Nephron progenitor cell (in vitro differentiated cells): ENCODE measurements at regions not wholly inside any gene's neighbourhood (a gene's known extent, or its start where the extent isn't known, plus 50 kb on each side); places are given as distances from the start of the nearest gene placed in this dataset.
"Not testable (repeated sequence)": the region's sequence is repeated elsewhere in the genome, so short reads cannot be mapped to it uniquely, and the experiment has no call there.

ENCODE experiments used
- DNase-seq: peaks from one replicate; pipeline ENCODE4 v3.0.0; 2021
- H3K27ac Mint-ChIP-seq: 2 replicates; pipeline ENCODE4 v1.8.0; 2021; ENCODE audit warnings: mild to moderate bottlenecking, moderate library complexity, mixed read lengths
- H3K27me3 Mint-ChIP-seq: 2 replicates; pipeline ENCODE4 v1.8.0; 2021; ENCODE audit warnings: mild to moderate bottlenecking, low read depth, mixed read lengths; ENCODE audit not compliant: poor library complexity
- H3K36me3 Mint-ChIP-seq: 2 replicates; pipeline ENCODE4 v1.8.0; 2021; ENCODE audit warnings: low read depth, mixed read lengths
- H3K4me1 Mint-ChIP-seq: 2 replicates; pipeline ENCODE4 v1.8.0; 2021; ENCODE audit warnings: mixed read lengths
- H3K4me3 Mint-ChIP-seq: 2 replicates; pipeline ENCODE4 v1.8.0; 2021; ENCODE audit warnings: mild to moderate bottlenecking, moderate library complexity, mixed read lengths
- H3K9me3 Mint-ChIP-seq: 2 replicates; pipeline ENCODE4 v1.8.0; 2021; ENCODE audit warnings: mild to moderate bottlenecking, moderate library complexity, mixed read lengths
- CTCF ChIP-seq: fragments of 200-600 bp; sonication (generic); IDR thresholded peaks from 2 replicates; pipeline ENCODE4 v1.5.0; 2021; ENCODE audit warnings: antibody characterized with exemption

GRCh38 chr4:114326358-114326757 is 272.2 kb upstream of the UGT8 start:
- Mint-ChIP-seq H3K4me1 (no peaks in the 10 kb centered on the region), H3K9me3 (no peaks in the 10 kb centered on the region), H3K27me3 (no peaks in the 10 kb centered on the region), H3K27ac (no peak overlapping the region), H3K36me3 (no peaks in the 10 kb centered on the region), H3K4me3 (no peak overlapping the region)
- TF ChIP-seq CTCF = no peak
- DNase-seq = no peak

- no peak for DNase-seq
- Mint-ChIP-seq H3K9me3 (no peaks in the 10 kb centered on the region), H3K27me3 (no peaks in the 10 kb centered on the region), H3K27ac (no peak overlapping the region), H3K36me3 (no peaks in the 10 kb centered on the region), H3K4me1 (no peaks in the 10 kb centered on the region), H3K4me3 (no peak overlapping the region)
- TF ChIP-seq CTCF = no peak
Measured at GRCh38 chr4:114332119-114332518, 266.5 kb upstream of the UGT8 start.

- H3K4me1 Mint-ChIP-seq, H3K9me3 Mint-ChIP-seq, H3K4me3 Mint-ChIP-seq, H3K27me3 Mint-ChIP-seq, DNase-seq, H3K36me3 Mint-ChIP-seq, H3K27ac Mint-ChIP-seq: not testable (repeated sequence)
Measured at GRCh38 chr4:114334363-114334762, 264.2 kb upstream of the UGT8 start.

GRCh38 chr4:114334884-114335330 is 263.7 kb upstream of the UGT8 start:
- Mint-ChIP-seq H3K27ac (no peak overlapping the region), H3K4me1 (no peaks in the 10 kb centered on the region), H3K36me3 (no peaks in the 10 kb centered on the region), H3K4me3 (no peak overlapping the region), H3K9me3 (no peaks in the 10 kb centered on the region), H3K27me3 (no peaks in the 10 kb centered on the region)
- no peak for DNase-seq
- TF ChIP-seq CTCF = no peak

GRCh38 chr4:114335339-114335738 is 263.3 kb upstream of the UGT8 start:
- no peak for TF ChIP-seq CTCF
- Mint-ChIP-seq H3K9me3 (no peaks in the 10 kb centered on the region), H3K27me3 (no peaks in the 10 kb centered on the region), H3K36me3 (no peaks in the 10 kb centered on the region), H3K4me1 (no peaks in the 10 kb centered on the region), H3K4me3 (no peak overlapping the region), H3K27ac (no peak overlapping the region)
- no peak for DNase-seq

GRCh38 chr4:114343015-114343414 is 255.6 kb upstream of the UGT8 start:
- H3K4me3 Mint-ChIP-seq = no peak overlapping the region
- DNase-seq = no peak

More at GRCh38 chr4:114343015-114343414, 255.6 kb upstream of the UGT8 start:
- H3K9me3 Mint-ChIP-seq = no peaks in the 10 kb centered on the region
- no peaks in the 10 kb centered on the region for H3K36me3 Mint-ChIP-seq
- H3K4me1 Mint-ChIP-seq = no peaks in the 10 kb centered on the region
- H3K27ac Mint-ChIP-seq = no peak overlapping the region
- no peak for TF ChIP-seq CTCF
- H3K27me3 Mint-ChIP-seq = no peaks in the 10 kb centered on the region
